Left cardiac atrium (tissue), 4 donors: ENCODE measurements at regions not wholly inside any gene's neighbourhood (a gene's known extent, or its start where the extent isn't known, plus 50 kb on each side); places are given as distances from the start of the nearest gene placed in this dataset.
A peak's percentile ranks its signal among the peaks of the same experiment; 100 is the strongest.

Source experiments
- ATAC-seq, 2 donors: fragments of 200-7000 bp; cut with Tn5 transposase; one replicate each; pipeline ENCODE4 v1.9.1; 2020; ENCODE audit warnings: mild to moderate bottlenecking in 2 of 2, moderate library complexity in 2 of 2
- DNase-seq: peaks from one replicate; pipeline ENCODE4 v3.0.0-alpha.2; 2020
- intact Hi-C, 2 donors: fragments of 100-400 bp; cut with DNase I; formaldehyde crosslinking; loops; one replicate each; pipeline versions ENCODE4 v1.14.1 to v1.15.1; 2022 to 2023
- donor health status: DM: no; HTN: yes; CAD: no.
- donor health status: DM: no; HTN: yes; CAD: no; lungs with severe emphysema.
- donor health status: DM: yes; HTN: yes; CAD: no.
- donor health status: Dilated cardiomyopathy.

DNA sequence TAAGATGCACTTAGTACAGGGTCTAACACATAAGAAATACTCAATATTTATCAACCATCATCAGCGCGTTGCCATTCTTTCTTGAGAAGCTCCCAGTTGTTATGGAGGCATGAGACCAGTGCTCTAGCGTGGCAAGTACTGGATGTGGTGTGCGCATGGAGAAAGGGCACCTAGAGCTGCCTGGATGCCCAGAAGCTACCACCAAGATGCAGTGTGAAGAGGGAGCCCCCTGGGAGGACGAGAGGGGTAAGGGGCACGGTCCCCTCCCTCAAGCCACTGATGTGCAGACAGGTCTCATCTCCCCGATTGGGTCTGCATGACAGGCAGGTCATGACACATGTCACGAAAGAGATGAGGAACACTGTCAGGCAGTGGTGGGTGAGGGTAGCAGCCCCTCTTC is 127.7 kb upstream of the CXCL14 start:
- no peak for DNase-seq
- intact Hi-C loops, result no loop called here
- no peak for ATAC-seq

DNA sequence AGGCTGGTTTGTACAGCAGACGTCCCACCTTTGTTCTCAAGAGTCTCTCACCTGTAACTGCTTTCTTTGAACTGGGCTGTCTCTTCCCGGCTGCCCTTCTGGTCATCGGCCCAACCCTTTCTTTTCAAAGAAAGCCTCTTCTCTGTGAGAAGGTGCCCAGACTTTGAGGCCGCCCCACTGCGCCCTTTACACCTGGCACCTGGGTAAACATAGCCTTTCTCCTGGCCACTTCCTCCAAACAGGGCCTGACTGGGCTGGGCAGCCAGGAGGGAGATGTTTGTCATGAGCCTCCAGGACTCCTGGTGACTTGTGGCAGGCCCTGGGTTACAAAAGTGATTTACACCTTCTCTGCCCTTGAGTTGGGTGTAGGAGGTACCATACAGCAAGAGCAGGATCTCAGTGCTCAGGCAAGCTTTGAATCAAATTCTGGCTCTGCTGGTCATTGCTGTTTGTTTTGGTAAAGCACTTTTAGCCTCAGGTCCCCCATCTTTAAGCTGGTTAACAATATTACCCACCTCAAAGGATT is 127.2 kb upstream of the CXCL14 start:
- intact Hi-C loops, result no loop called here
- ATAC-seq, result no peak
- no peak for DNase-seq

DNA sequence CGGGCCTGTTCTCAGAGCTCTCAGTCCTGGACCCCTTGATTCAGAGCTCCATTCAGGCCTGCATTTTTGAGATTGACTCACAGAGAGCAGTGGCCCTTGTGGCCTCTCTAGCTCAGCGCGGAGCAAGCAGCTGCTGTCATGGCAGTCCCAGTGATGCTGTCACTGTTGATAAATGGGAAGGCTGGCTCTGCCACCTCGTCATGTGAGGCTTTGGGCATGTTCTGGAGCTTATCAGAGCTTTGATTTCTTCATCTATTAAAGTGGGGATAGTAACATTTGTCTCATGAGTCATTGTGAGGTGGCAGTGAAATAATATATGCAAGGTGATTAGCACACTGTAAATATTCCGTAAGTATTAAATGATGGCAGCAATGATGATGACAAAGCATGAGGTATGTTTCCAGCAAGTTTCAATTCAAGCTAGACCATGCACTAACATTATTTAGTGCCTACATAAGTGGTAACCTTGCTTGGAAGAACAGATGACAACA is 126.4 kb upstream of the CXCL14 start:
- DNase-seq (no peak), ATAC-seq (peak in 1 of 2 donors; percentile 47)
- intact Hi-C loops, result no loop called here

DNA sequence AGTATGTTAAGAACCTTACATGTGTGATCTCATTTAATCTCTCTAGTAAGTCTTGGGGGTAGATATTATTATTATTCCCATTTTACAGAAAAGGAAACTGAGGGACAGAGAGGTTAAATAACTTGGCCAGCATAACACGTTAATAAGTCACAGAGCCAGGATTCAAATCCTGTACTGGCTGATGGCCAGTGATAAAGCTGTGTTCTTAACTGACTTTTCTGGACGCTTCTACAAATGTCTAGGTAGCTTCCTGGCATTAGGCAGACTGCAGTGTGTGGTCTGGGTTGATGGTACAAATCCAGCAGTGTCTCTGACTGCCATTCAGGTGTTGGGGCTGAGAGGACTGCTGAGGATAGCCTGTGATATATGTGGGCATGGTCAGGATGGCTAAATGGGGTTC is 125.8 kb upstream of the CXCL14 start:
- intact Hi-C loops, result no loop called here
- no peak for DNase-seq
- no peak for ATAC-seq

DNA sequence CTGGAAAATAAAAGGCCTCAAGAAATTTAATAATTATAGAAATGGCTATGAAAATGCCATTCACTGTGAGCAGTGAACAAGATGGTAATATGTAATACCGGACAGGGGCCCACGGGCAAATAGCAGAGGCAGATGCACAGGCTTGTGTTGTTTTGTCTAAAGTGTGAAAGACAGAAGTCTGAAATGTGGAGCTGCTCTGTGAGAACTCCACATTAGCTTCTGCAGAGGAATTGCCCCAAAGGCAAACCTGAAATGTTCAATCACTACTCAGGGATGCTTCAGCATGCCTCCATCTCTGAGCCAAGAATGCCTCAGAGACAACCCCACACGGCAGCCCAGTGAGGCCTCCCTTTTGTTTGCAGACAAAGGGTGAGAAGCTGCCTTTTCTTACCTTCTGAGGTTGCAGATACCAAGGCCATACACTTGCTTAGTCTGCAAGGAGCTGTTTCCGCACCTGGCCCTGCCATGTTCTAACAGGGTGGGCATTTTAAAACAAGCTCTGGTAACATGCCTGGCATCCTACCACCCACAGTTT is 124.3 kb upstream of the CXCL14 start:
- no peak for DNase-seq
- ATAC-seq, result no peak
- intact Hi-C loops, result no loop called here

- ATAC-seq (no peak), DNase-seq (no peak)
- intact Hi-C loops, result no loop called here
These were observed 123.4 kb upstream of the CXCL14 start for GRCh38 chr5:135702191-135702590.

DNA sequence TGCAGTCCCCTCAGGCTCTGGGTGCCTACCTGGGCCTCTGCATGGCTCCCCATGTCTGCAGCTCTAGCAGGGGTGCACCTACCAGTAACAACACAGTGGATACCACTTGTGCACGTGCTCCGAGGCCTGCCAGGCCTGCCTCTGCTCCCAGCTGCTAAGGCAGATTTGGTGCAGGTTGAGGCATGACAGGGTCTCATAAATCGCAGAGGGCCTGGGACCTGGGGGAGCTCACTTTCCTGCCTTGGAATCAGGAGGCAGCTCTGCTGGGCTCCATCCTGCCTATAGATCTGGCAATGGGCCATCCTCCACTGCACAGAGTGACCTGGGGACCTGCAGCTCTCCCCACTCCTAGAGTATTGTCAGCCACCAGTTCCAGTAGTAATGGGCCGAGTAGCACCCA is 121.9 kb upstream of the CXCL14 start:
- DNase-seq (no peak), ATAC-seq (no peak)
- intact Hi-C loops, result no loop called here

GRCh38 chr5:135697959-135698345 is 119.2 kb upstream of the CXCL14 start:
- no peak for ATAC-seq
- DNase-seq, result no peak
- intact Hi-C loops, result no loop called here

GRCh38 chr5:135697251-135697958 is 118.6 kb upstream of the CXCL14 start:
- DNase-seq (no peak), ATAC-seq (no peak)
- intact Hi-C loops, result no loop called here

GRCh38 chr5:135696317-135696716 is 117.5 kb upstream of the CXCL14 start:
- intact Hi-C loops, result no loop called here
- ATAC-seq (no peak), DNase-seq (no peak)

DNA sequence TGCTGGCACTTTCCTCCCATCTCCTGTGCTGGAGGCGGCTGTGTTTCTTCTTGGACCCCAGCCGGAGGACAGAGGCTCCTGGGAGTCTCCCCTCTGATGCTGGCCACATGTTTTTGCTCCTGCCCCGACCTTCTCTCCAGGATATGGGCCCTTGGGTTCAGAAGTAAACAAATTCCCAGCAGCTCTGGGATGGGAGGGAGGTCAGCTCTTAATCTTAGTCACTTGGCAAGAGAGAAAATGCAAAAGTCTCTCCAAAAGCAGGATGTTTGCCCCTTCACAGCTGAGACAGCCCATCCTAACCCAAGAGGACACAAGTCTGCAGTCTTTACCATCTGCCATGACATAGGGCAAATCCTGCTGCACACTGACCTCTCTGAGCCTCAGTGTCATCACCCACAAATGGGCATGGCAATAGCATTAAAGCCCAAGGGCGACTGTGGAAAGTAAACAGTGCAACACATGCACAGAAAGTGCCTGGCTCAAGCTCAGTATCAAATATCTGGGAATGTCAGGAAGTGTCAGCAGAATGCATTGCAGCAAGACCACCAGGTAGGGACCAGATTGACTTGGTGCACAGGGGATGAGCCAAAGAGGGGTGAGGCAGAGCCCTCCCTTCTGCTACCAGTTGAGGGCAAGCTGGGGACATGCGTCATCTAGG is 117.0 kb upstream of the CXCL14 start:
- ATAC-seq (no peak), DNase-seq (no peak)
- intact Hi-C loops, result no loop called here

GRCh38 chr5:135694906-135695305 is 116.1 kb upstream of the CXCL14 start:
- intact Hi-C loops, result no loop called here
- DNase-seq (no peak), ATAC-seq (no peak)

DNA sequence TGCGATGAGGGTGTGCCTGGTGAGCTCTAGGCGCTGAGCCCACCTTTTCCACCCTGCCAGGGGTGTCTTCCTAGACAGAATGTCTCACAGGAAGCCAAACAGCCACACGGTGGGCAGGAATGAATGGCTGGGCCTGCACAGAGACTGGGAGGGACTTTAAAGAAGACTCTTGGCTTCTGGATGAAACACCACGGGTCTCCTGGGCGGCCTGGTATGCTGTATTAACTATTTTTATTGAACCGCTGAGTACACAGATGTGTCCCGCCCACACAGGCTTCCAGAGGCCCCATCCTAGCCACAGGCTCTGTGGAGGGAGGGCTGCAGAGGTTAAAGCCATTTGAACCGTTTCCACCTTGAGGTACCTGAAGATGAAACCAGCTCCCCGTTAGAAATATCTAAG is 115.2 kb upstream of the CXCL14 start:
- DNase-seq (no peak), ATAC-seq (no peak)
- intact Hi-C loops, result no loop called here

GRCh38 chr5:135693371-135693955 is 114.7 kb upstream of the CXCL14 start:
- ATAC-seq, result no peak
- DNase-seq, result no peak
- intact Hi-C loops, result no loop called here

GRCh38 chr5:135691044-135691443 is 112.3 kb upstream of the CXCL14 start:
- no peak for ATAC-seq

GRCh38 chr5:135690466-135690865 is 111.7 kb upstream of the CXCL14 start:
- no peak for DNase-seq
- intact Hi-C loops, result no loop called here
- no peak for ATAC-seq

More at GRCh38 chr5:135691044-135691443, 112.3 kb upstream of the CXCL14 start:
- intact Hi-C loops, result no loop called here
- no peak for DNase-seq

GRCh38 chr5:135689506-135689905 is 110.7 kb upstream of the CXCL14 start:
- intact Hi-C loops, result no loop called here
- no peak for DNase-seq
- no peak for ATAC-seq

GRCh38 chr5:135688385-135688784 is 109.6 kb upstream of the CXCL14 start:
- intact Hi-C loops, result no loop called here
- ATAC-seq, result no peak
- DNase-seq, result no peak

DNA sequence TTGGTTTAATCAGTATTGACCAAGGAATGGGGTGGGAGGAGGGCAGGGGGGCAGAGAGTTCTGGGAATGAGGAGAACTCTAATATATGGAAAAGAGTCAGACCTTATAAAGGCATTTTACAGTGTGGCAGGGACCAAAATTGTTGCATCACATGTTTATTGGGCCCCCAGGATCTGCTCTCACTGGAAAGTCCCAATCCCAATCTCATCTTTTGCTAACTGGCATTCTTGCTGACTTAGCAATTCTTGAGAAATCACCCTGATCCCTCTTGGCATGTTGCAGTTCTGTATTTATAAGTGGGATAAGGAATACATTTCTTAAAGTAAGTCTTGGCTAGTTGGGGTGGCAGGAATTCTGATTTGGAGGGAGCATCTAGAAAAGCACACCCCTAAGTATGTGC is 104.4 kb upstream of the CXCL14 start:
- ATAC-seq (no peak), DNase-seq (no peak)
- intact Hi-C loops, result no loop called here

GRCh38 chr5:135680713-135681112 is 101.9 kb upstream of the CXCL14 start:
- DNase-seq (no peak), ATAC-seq (no peak)
- intact Hi-C loops, result no loop called here
